WERI-Rb-1 (cell line): ENCODE measurements at regions not wholly inside any gene's neighbourhood (a gene's known extent, or its start where the extent isn't known, plus 50 kb on each side); places are given as distances from the start of the nearest gene placed in this dataset.

ENCODE experiments used
- DNase-seq: peaks from one replicate; pipeline ENCODE4 v3.0.0-alpha.2; 2020
- H3K27ac ChIP-seq: fragments of 250-450 bp; sonication (Bioruptor Pico); 2 replicates; pipeline ENCODE4 v1.5.1; 2020; ENCODE audit warnings: mild to moderate bottlenecking, moderate library complexity
- H3K27me3 ChIP-seq: fragments of 250-450 bp; sonication (Bioruptor Pico); 2 replicates; pipeline ENCODE4 v1.5.1; 2021; ENCODE audit warnings: mild to moderate bottlenecking, low read depth, moderate library complexity; ENCODE audit not compliant: insufficient read depth, severe bottlenecking
- H3K36me3 ChIP-seq: fragments of 250-450 bp; sonication (Bioruptor Pico); 2 replicates; pipeline ENCODE4 v1.5.1; 2020; ENCODE audit warnings: mild to moderate bottlenecking, moderate library complexity
- H3K4me3 ChIP-seq: 2 replicates; pipeline ENCODE4 v1.5.1; 2011; ENCODE audit warnings: low read depth, mild to moderate bottlenecking, control low read depth, low read length
- H3K9me3 ChIP-seq: fragments of 250-450 bp; sonication (Bioruptor Pico); 2 replicates; pipeline ENCODE4 v1.5.1; 2021; ENCODE audit warnings: mild to moderate bottlenecking, moderate library complexity; ENCODE audit not compliant: severe bottlenecking
- TF ChIP-seq, protein P1 (sequence below): IDR thresholded peaks from 2 replicates; pipeline ENCODE4 v1.5.1; 2011; ENCODE audit warnings: low read depth, mild to moderate bottlenecking, control low read depth, inconsistent platforms, low read length

DNA sequence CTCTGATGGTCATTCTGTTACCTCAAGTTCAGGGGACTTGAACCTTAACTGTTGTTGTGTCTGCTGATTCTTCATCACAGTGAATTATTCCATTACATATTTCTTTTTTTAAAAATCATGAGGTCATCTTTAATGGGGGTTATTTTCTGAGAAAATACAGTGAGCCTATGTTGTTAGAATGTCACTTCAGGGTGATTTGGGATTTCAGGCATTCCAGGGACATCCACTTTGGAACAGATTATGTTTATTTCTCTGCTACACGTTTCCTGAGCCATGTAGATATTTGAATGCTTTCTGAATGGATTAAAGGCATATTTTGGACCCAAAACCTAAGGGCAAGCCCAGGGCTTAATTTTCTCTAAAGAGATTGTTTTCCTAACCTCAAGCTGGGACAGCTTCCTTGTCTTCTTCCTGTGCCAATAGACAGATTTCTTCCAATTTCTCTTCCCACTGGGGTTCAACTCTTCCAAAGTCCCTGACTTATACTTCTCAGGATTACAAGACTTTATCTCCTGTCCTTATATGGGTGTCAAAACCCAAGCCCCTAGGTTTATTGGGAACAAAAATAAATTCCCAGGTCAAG is 271.7 kb downstream of the ARHGAP12 start:
- no peak overlapping the region for H3K4me3 ChIP-seq
- H3K36me3 ChIP-seq, result no peaks in the 10 kb centered on the region
- H3K27me3 ChIP-seq, result no peaks in the 10 kb centered on the region
- no peak for DNase-seq
- TF ChIP-seq, protein P1, sequence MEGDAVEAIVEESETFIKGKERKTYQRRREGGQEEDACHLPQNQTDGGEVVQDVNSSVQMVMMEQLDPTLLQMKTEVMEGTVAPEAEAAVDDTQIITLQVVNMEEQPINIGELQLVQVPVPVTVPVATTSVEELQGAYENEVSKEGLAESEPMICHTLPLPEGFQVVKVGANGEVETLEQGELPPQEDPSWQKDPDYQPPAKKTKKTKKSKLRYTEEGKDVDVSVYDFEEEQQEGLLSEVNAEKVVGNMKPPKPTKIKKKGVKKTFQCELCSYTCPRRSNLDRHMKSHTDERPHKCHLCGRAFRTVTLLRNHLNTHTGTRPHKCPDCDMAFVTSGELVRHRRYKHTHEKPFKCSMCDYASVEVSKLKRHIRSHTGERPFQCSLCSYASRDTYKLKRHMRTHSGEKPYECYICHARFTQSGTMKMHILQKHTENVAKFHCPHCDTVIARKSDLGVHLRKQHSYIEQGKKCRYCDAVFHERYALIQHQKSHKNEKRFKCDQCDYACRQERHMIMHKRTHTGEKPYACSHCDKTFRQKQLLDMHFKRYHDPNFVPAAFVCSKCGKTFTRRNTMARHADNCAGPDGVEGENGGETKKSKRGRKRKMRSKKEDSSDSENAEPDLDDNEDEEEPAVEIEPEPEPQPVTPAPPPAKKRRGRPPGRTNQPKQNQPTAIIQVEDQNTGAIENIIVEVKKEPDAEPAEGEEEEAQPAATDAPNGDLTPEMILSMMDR, result no peak
- H3K9me3 ChIP-seq, result no peaks in the 10 kb centered on the region
- H3K27ac ChIP-seq, result no peak overlapping the region

DNA sequence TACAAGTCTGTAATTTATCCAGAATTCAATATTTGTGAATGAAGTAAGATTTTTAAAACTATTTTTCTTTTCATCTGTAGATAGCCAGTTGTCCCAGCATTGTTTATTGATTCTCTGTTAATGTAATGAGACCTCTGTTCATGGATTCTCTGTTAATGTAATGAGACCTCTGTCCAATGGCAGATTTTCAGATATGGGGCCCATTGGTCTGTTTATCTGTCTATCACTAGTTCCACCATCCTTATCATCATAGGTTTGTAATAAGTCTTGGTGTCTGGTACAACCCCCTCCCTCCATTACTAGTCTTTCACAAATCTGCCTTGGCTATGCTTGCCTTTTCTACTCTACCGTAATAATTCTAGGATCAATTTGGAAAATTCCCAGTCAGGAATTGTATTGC is 276.6 kb downstream of the ARHGAP12 start:
- TF ChIP-seq, protein P1, result no peak
- Histone ChIP-seq H3K4me3 (no peak overlapping the region), H3K9me3 (no peaks in the 10 kb centered on the region), H3K27ac (no peak overlapping the region), H3K27me3 (no peaks in the 10 kb centered on the region), H3K36me3 (no peaks in the 10 kb centered on the region)
- DNase-seq, result no peak

DNA sequence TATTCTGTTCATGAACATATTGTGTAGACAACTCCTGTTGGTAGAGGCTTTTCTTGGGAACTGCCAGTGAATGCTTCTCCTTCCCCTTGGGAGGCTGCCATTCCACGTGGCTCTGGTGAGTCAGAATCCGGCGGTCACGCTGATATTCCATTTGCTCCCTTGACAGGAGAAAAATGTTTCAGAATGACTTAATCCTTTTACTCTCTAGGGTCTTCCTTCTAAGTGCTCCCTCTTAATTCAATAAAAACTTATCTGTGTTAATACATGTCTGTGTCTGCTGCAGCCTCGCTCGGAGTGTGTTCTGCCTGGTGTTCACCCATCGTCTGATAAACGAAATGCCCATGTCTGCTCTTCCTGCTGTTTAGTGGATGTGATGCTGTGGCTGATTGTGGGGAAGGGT is 278.6 kb downstream of the ARHGAP12 start:
- DNase-seq, result no peak
- Histone ChIP-seq H3K27ac (no peak overlapping the region), H3K9me3 (no peaks in the 10 kb centered on the region), H3K4me3 (no peak overlapping the region), H3K36me3 (no peaks in the 10 kb centered on the region), H3K27me3 (no peaks in the 10 kb centered on the region)
- TF ChIP-seq, protein P1, result no peak

DNA sequence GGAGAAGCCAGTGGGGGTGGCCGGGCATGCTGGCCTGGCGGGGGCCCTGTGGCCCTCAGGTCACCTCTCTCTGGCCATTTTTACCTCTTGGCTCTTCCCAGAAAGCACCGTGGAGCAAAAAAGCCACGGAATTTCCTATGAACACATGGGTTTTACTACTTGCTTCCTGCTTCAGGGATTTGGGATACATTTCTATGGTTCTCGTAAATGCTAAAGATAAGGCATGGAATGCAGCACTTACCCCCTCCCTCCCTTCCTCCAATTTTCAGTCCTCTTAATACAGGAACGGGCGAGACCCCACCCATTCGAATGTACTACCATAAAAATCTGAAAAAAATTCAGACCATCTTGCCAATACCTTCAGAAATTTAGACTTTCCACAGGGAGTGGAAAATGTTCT is 279.7 kb downstream of the ARHGAP12 start:
- TF ChIP-seq, protein P1, result no peak
- H3K27ac ChIP-seq, result no peak overlapping the region
- no peaks in the 10 kb centered on the region for H3K27me3 ChIP-seq
- no peaks in the 10 kb centered on the region for H3K9me3 ChIP-seq
- DNase-seq, result no peak
- H3K4me3 ChIP-seq, result no peak overlapping the region
- H3K36me3 ChIP-seq, result no peaks in the 10 kb centered on the region

DNA sequence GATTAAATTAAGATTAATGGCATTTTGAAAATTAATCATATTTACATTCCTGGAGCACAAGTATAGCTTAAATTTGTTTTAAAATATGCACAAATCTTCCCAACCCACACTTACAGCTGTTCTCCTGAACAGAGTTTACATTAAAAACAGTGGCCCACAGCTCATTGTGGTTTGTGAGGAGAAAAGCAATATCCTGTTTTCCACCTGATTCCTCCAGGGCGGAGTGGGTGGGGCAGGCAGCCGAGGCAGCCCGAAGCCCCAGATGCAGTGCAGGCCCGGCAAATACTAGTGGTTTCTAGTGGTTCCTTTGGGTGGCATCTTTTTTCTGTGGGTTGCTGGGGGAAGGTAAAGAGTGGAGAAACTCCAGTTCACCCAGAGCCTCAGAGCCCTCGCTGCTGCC is 280.8 kb downstream of the ARHGAP12 start:
- no peak overlapping the region for H3K4me3 ChIP-seq
- H3K9me3 ChIP-seq, result no peaks in the 10 kb centered on the region
- TF ChIP-seq, protein P1, result no peak
- no peak for DNase-seq
- H3K27ac ChIP-seq, result no peak overlapping the region
- H3K36me3 ChIP-seq, result no peaks in the 10 kb centered on the region
- H3K27me3 ChIP-seq, result no peaks in the 10 kb centered on the region

DNA sequence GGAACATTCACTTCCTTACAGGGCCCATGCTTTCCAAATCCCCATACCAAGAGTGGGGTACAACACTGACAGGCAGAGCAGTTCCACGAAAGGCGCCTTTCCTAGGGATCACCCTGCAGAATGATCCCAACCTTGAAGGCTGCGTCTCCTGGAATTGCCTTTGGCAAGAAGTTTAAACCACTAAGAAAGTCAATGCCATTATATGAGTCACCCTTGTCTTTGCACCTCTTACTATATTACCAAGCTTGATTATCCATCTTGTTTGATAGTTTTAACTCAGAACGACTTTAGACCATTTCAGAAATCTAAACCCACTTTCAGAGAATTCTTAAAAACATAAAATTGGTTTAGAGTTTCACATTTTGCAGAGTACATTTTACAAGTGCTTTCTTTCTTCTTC is 282.1 kb downstream of the ARHGAP12 start:
- no peak overlapping the region for H3K4me3 ChIP-seq
- no peaks in the 10 kb centered on the region for H3K9me3 ChIP-seq
- no peaks in the 10 kb centered on the region for H3K27me3 ChIP-seq
- no peak for DNase-seq
- TF ChIP-seq, protein P1, result no peak
- H3K27ac ChIP-seq, result no peak overlapping the region
- no peaks in the 10 kb centered on the region for H3K36me3 ChIP-seq
